SJSA1 (cell line): ENCODE measurements at regions not wholly inside any gene's neighbourhood (a gene's known extent, or its start where the extent isn't known, plus 50 kb on each side); places are given as distances from the start of the nearest gene placed in this dataset.
"Not testable (repeated sequence)": the region's sequence is repeated elsewhere in the genome, so short reads cannot be mapped to it uniquely, and the experiment has no call there.

Source experiments
- DNase-seq, 2 experiments: peaks; one replicate each; pipeline ENCODE4 v3.0.0-alpha.2; 2015 to 2020; ENCODE audit warnings: low spot score in 2 of 2, low read depth in 1 of 2
- H3K27ac ChIP-seq: fragments of 250-450 bp; sonication (Bioruptor Pico); 2 replicates; pipeline ENCODE4 v1.5.1; 2020; ENCODE audit warnings: mild to moderate bottlenecking, moderate library complexity
- H3K27me3 ChIP-seq: fragments of 250-450 bp; sonication (Bioruptor Pico); replicated peaks from 2 replicates; pipeline ENCODE4 v1.5.1; 2020; ENCODE audit warnings: mild to moderate bottlenecking, moderate library complexity
- H3K36me3 ChIP-seq: fragments of 250-450 bp; sonication (Bioruptor Pico); 2 replicates; pipeline ENCODE4 v1.5.1; 2020; ENCODE audit warnings: mild to moderate bottlenecking
- H3K4me1 ChIP-seq: fragments of 250-450 bp; sonication (Bioruptor Pico); replicated peaks from 2 replicates; pipeline ENCODE4 v1.6.1; 2021; ENCODE audit warnings: mild to moderate bottlenecking
- H3K4me3 ChIP-seq: fragments of 250-450 bp; sonication (Bioruptor Pico); 2 replicates; pipeline ENCODE4 v1.5.1; 2020; ENCODE audit warnings: mild to moderate bottlenecking
- H3K9me3 ChIP-seq: fragments of 250-450 bp; sonication (Bioruptor Pico); replicated peaks from 2 replicates; pipeline ENCODE4 v1.5.1; 2020; ENCODE audit warnings: mild to moderate bottlenecking

- no peaks in the 10 kb centered on the region for H3K9me3 ChIP-seq
- H3K36me3 ChIP-seq, result no peaks in the 10 kb centered on the region
- H3K4me1 ChIP-seq, result peaks cover 20% of the 10 kb centered on the region
- no peak overlapping the region for H3K4me3 ChIP-seq
- DNase-seq, result peak; percentile 83 to 85
- H3K27me3 ChIP-seq, result no peaks in the 10 kb centered on the region
- peak overlapping the region; percentile 68 for H3K27ac ChIP-seq
Observed at GRCh38 chr3:153221748-153222162, 59.7 kb downstream of the RAP2B start.

GRCh38 chr3:153226877-153227276, 64.9 kb downstream of the RAP2B start:
- H3K27me3 ChIP-seq, H3K9me3 ChIP-seq, H3K27ac ChIP-seq, DNase-seq, H3K4me3 ChIP-seq, H3K36me3 ChIP-seq: not testable (repeated sequence)
- H3K4me1 ChIP-seq, result peaks cover 11% of the 10 kb centered on the region

GRCh38 chr3:153230427-153230826, 68.4 kb downstream of the RAP2B start:
- not testable (repeated sequence) for H3K27ac ChIP-seq, H3K9me3 ChIP-seq, H3K4me3 ChIP-seq, H3K36me3 ChIP-seq, H3K27me3 ChIP-seq, DNase-seq
- H3K4me1 ChIP-seq, result peaks cover 21% of the 10 kb centered on the region

GRCh38 chr3:153231245-153231644, 69.2 kb downstream of the RAP2B start:
- not testable (repeated sequence) for DNase-seq, H3K27ac ChIP-seq, H3K9me3 ChIP-seq, H3K27me3 ChIP-seq, H3K4me3 ChIP-seq, H3K36me3 ChIP-seq
- H3K4me1 ChIP-seq, result peaks cover 21% of the 10 kb centered on the region

- Histone ChIP-seq H3K4me1 (peaks cover 21% of the 10 kb centered on the region), H3K27ac (peak overlapping the region; percentile 64)
- H3K36me3 ChIP-seq, DNase-seq, H3K4me3 ChIP-seq, H3K9me3 ChIP-seq, H3K27me3 ChIP-seq: not testable (repeated sequence)
Observed at GRCh38 chr3:153232050-153232752, 70.2 kb downstream of the RAP2B start.

GRCh38 chr3:153232851-153233271, 70.8 kb downstream of the RAP2B start:
- peak overlapping the region; percentile 64 for H3K27ac ChIP-seq
- peak in 1 of 2 experiments; percentile 78 for DNase-seq
- H3K4me1 ChIP-seq, result peaks cover 21% of the 10 kb centered on the region
- no peak overlapping the region for H3K4me3 ChIP-seq
- no peaks in the 10 kb centered on the region for H3K27me3 ChIP-seq
- no peaks in the 10 kb centered on the region for H3K36me3 ChIP-seq
- H3K9me3 ChIP-seq, result no peaks in the 10 kb centered on the region

- no peak for DNase-seq
- Histone ChIP-seq H3K9me3 (no peaks in the 10 kb centered on the region), H3K4me3 (no peak overlapping the region), H3K36me3 (no peaks in the 10 kb centered on the region), H3K27me3 (no peaks in the 10 kb centered on the region), H3K27ac (peak overlapping the region; percentile 33; the same call in 1 of the 2 replicates), H3K4me1 (peaks cover 21% of the 10 kb centered on the region)
Observed at GRCh38 chr3:153233986-153234385, 72.0 kb downstream of the RAP2B start.

GRCh38 chr3:153242896-153243295, 80.9 kb downstream of the RAP2B start:
- Histone ChIP-seq H3K4me3 (no peak overlapping the region), H3K9me3 (no peaks in the 10 kb centered on the region), H3K4me1 (peaks cover 17% of the 10 kb centered on the region), H3K36me3 (no peaks in the 10 kb centered on the region), H3K27ac (no peak overlapping the region), H3K27me3 (no peaks in the 10 kb centered on the region)
- no peak for DNase-seq

- Histone ChIP-seq H3K27ac (no peak overlapping the region), H3K9me3 (no peaks in the 10 kb centered on the region), H3K4me3 (no peak overlapping the region), H3K27me3 (no peaks in the 10 kb centered on the region), H3K36me3 (no peaks in the 10 kb centered on the region), H3K4me1 (peaks cover 19% of the 10 kb centered on the region)
- DNase-seq, result no peak
Observed at GRCh38 chr3:153244961-153245360, 82.9 kb downstream of the RAP2B start.

GRCh38 chr3:153245661-153246060, 83.6 kb downstream of the RAP2B start:
- no peaks in the 10 kb centered on the region for H3K27me3 ChIP-seq
- DNase-seq, result no peak
- H3K27ac ChIP-seq, result no peak overlapping the region
- H3K4me1 ChIP-seq, result peaks cover 19% of the 10 kb centered on the region
- no peaks in the 10 kb centered on the region for H3K9me3 ChIP-seq
- no peaks in the 10 kb centered on the region for H3K36me3 ChIP-seq
- no peak overlapping the region for H3K4me3 ChIP-seq

GRCh38 chr3:153246331-153246730, 84.3 kb downstream of the RAP2B start:
- H3K27ac ChIP-seq, result no peak overlapping the region
- no peaks in the 10 kb centered on the region for H3K9me3 ChIP-seq
- DNase-seq, result no peak
- H3K4me3 ChIP-seq, result no peak overlapping the region
- H3K36me3 ChIP-seq, result no peaks in the 10 kb centered on the region
- H3K4me1 ChIP-seq, result peaks cover 19% of the 10 kb centered on the region
- no peaks in the 10 kb centered on the region for H3K27me3 ChIP-seq

GRCh38 chr3:153246806-153247205, 84.8 kb downstream of the RAP2B start:
- H3K27ac ChIP-seq, result no peak overlapping the region; the same call in 1 of the 2 replicates
- no peaks in the 10 kb centered on the region for H3K9me3 ChIP-seq
- no peaks in the 10 kb centered on the region for H3K36me3 ChIP-seq
- DNase-seq, result peak in 1 of 2 experiments; percentile 30
- peaks cover 19% of the 10 kb centered on the region for H3K4me1 ChIP-seq
- H3K27me3 ChIP-seq, result no peaks in the 10 kb centered on the region
- no peak overlapping the region for H3K4me3 ChIP-seq

GRCh38 chr3:153247331-153248330, 85.6 kb downstream of the RAP2B start:
- no peak overlapping the region for H3K4me3 ChIP-seq
- H3K27me3 ChIP-seq, result no peaks in the 10 kb centered on the region
- H3K4me1 ChIP-seq, result peaks cover 19% of the 10 kb centered on the region
- DNase-seq, result no peak
- no peaks in the 10 kb centered on the region for H3K9me3 ChIP-seq
- no peaks in the 10 kb centered on the region for H3K36me3 ChIP-seq
- no peak overlapping the region; the same call in 1 of the 2 replicates for H3K27ac ChIP-seq

GRCh38 chr3:153248835-153249234, 86.8 kb downstream of the RAP2B start:
- not testable (repeated sequence) for H3K36me3 ChIP-seq, H3K9me3 ChIP-seq, DNase-seq, H3K27ac ChIP-seq, H3K27me3 ChIP-seq, H3K4me3 ChIP-seq
- H3K4me1 ChIP-seq, result peaks cover 21% of the 10 kb centered on the region
